Esophagus muscularis mucosa (tissue), 4 donors: ENCODE measurements at regions not wholly inside any gene's neighbourhood (a gene's known extent, or its start where the extent isn't known, plus 50 kb on each side); places are given as distances from the start of the nearest gene placed in this dataset.

Experiments used
- DNase-seq: peaks from one replicate; pipeline ENCODE4 v3.0.0-alpha.2; 2017; ENCODE audit errors: extremely low spot score
- H3K27ac ChIP-seq, 4 donors: fragments of 200-600 bp; sonication (generic); replicated peaks in 1 of 4; 1 replicate in 3 of 4; 2 replicates in 1 of 4; pipeline ENCODE4 v1.5.1; 2016 to 2019; ENCODE audit warnings: mild to moderate bottlenecking in 1 of 4
- H3K27me3 ChIP-seq, 4 donors: fragments of 200-600 bp; sonication (generic); one replicate each; pipeline versions ENCODE4 v1.5.1 to v1.6.0; 2016 to 2019
- H3K36me3 ChIP-seq, 4 donors: fragments of 200-600 bp; sonication (generic); one replicate each; pipeline ENCODE4 v1.5.1; 2016 to 2019
- H3K4me1 ChIP-seq, 4 donors: fragments of 200-600 bp; sonication (generic); one replicate each; pipeline ENCODE4 v1.5.1; 2016 to 2019
- H3K4me3 ChIP-seq, 4 donors: fragments of 200-600 bp; sonication (generic); 1 replicate in 2 of 4; 2 replicates in 2 of 4; pipeline ENCODE4 v1.5.1; 2016 to 2019; ENCODE audit warnings: mild to moderate bottlenecking in 4 of 4, moderate library complexity in 1 of 4
- H3K9me3 ChIP-seq, 4 donors: fragments of 200-600 bp; sonication (generic); 1 replicate in 3 of 4; 2 replicates in 1 of 4; pipeline ENCODE4 v1.5.1; 2016 to 2019
- CTCF ChIP-seq, 3 experiments: fragments of 200-600 bp in 2 of 3; fragments of 450-650 bp in 1 of 3; sonication (generic) in 2 of 3; IDR thresholded peaks; one replicate each; pipeline ENCODE4 v1.5.1; 2017 to 2019; ENCODE audit warnings: antibody characterized with exemption in 3 of 3, mild to moderate bottlenecking in 2 of 3, moderate library complexity in 1 of 3
- EP300 ChIP-seq: sonication (generic); formaldehyde crosslinking; IDR thresholded peaks from one replicate; pipeline ENCODE4 v1.6.1; 2017; ENCODE audit warnings: antibody characterized with exemption
- POLR2A ChIP-seq: fragments of 450-650 bp; IDR thresholded peaks from one replicate; pipeline ENCODE4 v1.6.1; 2017; ENCODE audit warnings: antibody characterized with exemption, moderate library complexity, mild to moderate bottlenecking, low read depth
- POLR2AphosphoS5 ChIP-seq, 2 donors: sonication (generic); formaldehyde crosslinking; IDR thresholded peaks; one replicate each; pipeline ENCODE4 v1.6.1; 2017; ENCODE audit warnings: antibody characterized with exemption in 2 of 2
- WGBS: methylation state at CpG from one replicate; pipeline ENCODE4 v1.1.5; 2018; 5-methylcytosine and 5-hydroxymethylcytosine counted together
- intact Hi-C: fragments of 100-400 bp; cut with DNase I; formaldehyde crosslinking; loops from one replicate; pipeline ENCODE4 v1.15.1; 2023

GRCh38 chr12:61111218-61111617 lies 1149.0 kb upstream of the USP15 start:
- WGBS, result 68% methylated on average over 1 of the region's 1 CpG
- no peak for DNase-seq
- H3K4me3 ChIP-seq, result no peak overlapping the region
- H3K4me1 ChIP-seq, result no peaks in the 10 kb centered on the region
- TF ChIP-seq POLR2A (no peak), CTCF (IDR thresholded peaks at IDR 0.05) (no peak), EP300 (no peak), POLR2AphosphoS5 (IDR thresholded peaks at IDR 0.05) (no peak)
- H3K27me3 ChIP-seq, result no peaks in the 10 kb centered on the region
- no peaks in the 10 kb centered on the region for H3K9me3 ChIP-seq
- intact Hi-C loops, result no loop called here
- H3K27ac ChIP-seq, result no peak overlapping the region
- H3K36me3 ChIP-seq, result no peaks in the 10 kb centered on the region

- Histone ChIP-seq H3K9me3 (no peaks in the 10 kb centered on the region), H3K27ac (no peak overlapping the region), H3K4me1 (no peaks in the 10 kb centered on the region), H3K27me3 (no peaks in the 10 kb centered on the region), H3K4me3 (no peak overlapping the region), H3K36me3 (no peaks in the 10 kb centered on the region)
- DNase-seq, result no peak
- TF ChIP-seq POLR2A, result no peak
- TF ChIP-seq CTCF (IDR thresholded peaks at IDR 0.05), result no peak
- no peak for TF ChIP-seq POLR2AphosphoS5 (IDR thresholded peaks at IDR 0.05)
- TF ChIP-seq EP300, result no peak
- intact Hi-C loops, result no loop called here
- WGBS, result 84% methylated on average over 3 of the region's 3 CpGs
Observed at GRCh38 chr12:61137677-61138414, 1122.4 kb upstream of the USP15 start.

- TF ChIP-seq CTCF (IDR thresholded peaks at IDR 0.05), result no peak
- TF ChIP-seq POLR2AphosphoS5 (IDR thresholded peaks at IDR 0.05), result no peak
- no peak for TF ChIP-seq POLR2A
- no peak for TF ChIP-seq EP300
- intact Hi-C loops, result no loop called here
Observed at GRCh38 chr12:61138415-61138759, 1121.8 kb upstream of the USP15 start.

GRCh38 chr12:61161961-61162360 lies 1098.2 kb upstream of the USP15 start:
- 42% methylated on average over 2 of the region's 2 CpGs for WGBS
- H3K4me3 ChIP-seq, result no peak overlapping the region
- intact Hi-C loops, result no loop called here
- H3K9me3 ChIP-seq, result no peaks in the 10 kb centered on the region
- H3K36me3 ChIP-seq, result no peaks in the 10 kb centered on the region
- H3K27me3 ChIP-seq, result no peaks in the 10 kb centered on the region
- TF ChIP-seq POLR2A (no peak), EP300 (no peak), CTCF (IDR thresholded peaks at IDR 0.05) (no peak), POLR2AphosphoS5 (IDR thresholded peaks at IDR 0.05) (no peak)
- no peaks in the 10 kb centered on the region for H3K4me1 ChIP-seq
- DNase-seq, result no peak
- H3K27ac ChIP-seq, result no peak overlapping the region

More at GRCh38 chr12:61138415-61138759, 1121.8 kb upstream of the USP15 start:
- Histone ChIP-seq H3K4me3 (no peak overlapping the region), H3K36me3 (no peaks in the 10 kb centered on the region), H3K27ac (no peak overlapping the region), H3K27me3 (no peaks in the 10 kb centered on the region), H3K4me1 (no peaks in the 10 kb centered on the region), H3K9me3 (no peaks in the 10 kb centered on the region)
- no peak for DNase-seq
